Osteocyte (in vitro differentiated cells): ENCODE measurements at regions not wholly inside any gene's neighbourhood (a gene's known extent, or its start where the extent isn't known, plus 50 kb on each side); places are given as distances from the start of the nearest gene placed in this dataset.

Experiments
- DNase-seq: peaks from one replicate; pipeline ENCODE4 v3.0.0; 2021; ENCODE audit warnings: mixed read lengths; ENCODE audit not compliant: unreplicated experiment; ENCODE audit errors: extremely low spot score
- H3K27ac Mint-ChIP-seq: one replicate; pipeline ENCODE4 v1.8.0; 2021; ENCODE audit warnings: mild to moderate bottlenecking, mixed read lengths; ENCODE audit not compliant: unreplicated experiment
- H3K27me3 Mint-ChIP-seq: one replicate; pipeline ENCODE4 v1.8.0; 2021; ENCODE audit warnings: mixed read lengths; ENCODE audit not compliant: unreplicated experiment
- H3K36me3 Mint-ChIP-seq: one replicate; pipeline ENCODE4 v1.8.0; 2021; ENCODE audit warnings: mixed read lengths; ENCODE audit not compliant: unreplicated experiment
- H3K4me1 Mint-ChIP-seq: one replicate; pipeline ENCODE4 v1.8.0; 2021; ENCODE audit warnings: mixed read lengths; ENCODE audit not compliant: unreplicated experiment
- H3K4me3 Mint-ChIP-seq: one replicate; pipeline ENCODE4 v1.8.0; 2021; ENCODE audit warnings: mild to moderate bottlenecking, moderate library complexity, mixed read lengths; ENCODE audit not compliant: unreplicated experiment
- H3K9me3 Mint-ChIP-seq: one replicate; pipeline ENCODE4 v1.8.0; 2021; ENCODE audit warnings: mixed read lengths; ENCODE audit not compliant: unreplicated experiment
- CTCF ChIP-seq: fragments of 200-600 bp; sonication (generic); IDR thresholded peaks from 2 replicates; pipeline ENCODE4 v1.5.0; 2021; ENCODE audit warnings: antibody characterized with exemption, mild to moderate bottlenecking, moderate library complexity

DNA sequence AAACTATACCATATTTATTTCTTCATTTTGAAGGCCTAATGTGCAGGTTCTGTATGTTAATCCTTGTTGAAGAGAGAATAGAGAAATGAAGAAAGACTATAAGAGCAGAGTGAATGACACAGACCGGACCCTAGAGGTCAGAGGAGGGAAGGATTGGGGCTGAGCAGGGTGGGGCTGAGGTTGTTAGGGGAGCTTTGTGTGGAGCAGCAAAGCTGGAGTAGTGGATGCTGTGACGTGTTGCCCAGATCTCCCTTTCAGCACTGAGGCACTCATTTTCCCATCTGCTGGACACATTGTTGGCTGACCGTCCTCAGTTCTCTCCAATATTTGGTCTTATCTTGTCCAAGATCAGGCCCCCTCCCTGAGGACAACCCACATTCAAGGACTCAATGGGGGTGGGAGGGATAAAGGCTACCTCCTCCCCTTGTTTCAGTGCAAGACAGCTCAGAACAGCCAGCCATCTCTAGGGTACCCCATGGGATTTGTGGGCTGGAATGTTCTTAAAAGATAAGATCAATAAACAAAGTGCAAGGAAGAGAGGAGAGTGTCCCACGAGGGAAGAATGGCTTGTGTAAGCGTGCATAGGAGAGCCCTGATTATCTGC is 143.6 kb downstream of the TDRD15 start:
- H3K36me3 Mint-ChIP-seq = no peaks in the 10 kb centered on the region
- no peak for TF ChIP-seq CTCF
- DNase-seq = no peak
- peaks cover 3% of the 10 kb centered on the region for H3K27me3 Mint-ChIP-seq
- H3K4me3 Mint-ChIP-seq = no peak overlapping the region
- H3K4me1 Mint-ChIP-seq = peaks cover 8% of the 10 kb centered on the region
- no peaks in the 10 kb centered on the region for H3K9me3 Mint-ChIP-seq
- H3K27ac Mint-ChIP-seq = no peak overlapping the region

- H3K4me3 Mint-ChIP-seq = no peak overlapping the region
- H3K27me3 Mint-ChIP-seq = peaks cover 3% of the 10 kb centered on the region
- H3K9me3 Mint-ChIP-seq = no peaks in the 10 kb centered on the region
- H3K36me3 Mint-ChIP-seq = no peaks in the 10 kb centered on the region
- no peak for TF ChIP-seq CTCF
- DNase-seq = no peak
- peaks cover 8% of the 10 kb centered on the region for H3K4me1 Mint-ChIP-seq
- H3K27ac Mint-ChIP-seq = no peak overlapping the region
These were observed 144.6 kb downstream of the TDRD15 start for GRCh38 chr2:21268197-21268877.

DNA sequence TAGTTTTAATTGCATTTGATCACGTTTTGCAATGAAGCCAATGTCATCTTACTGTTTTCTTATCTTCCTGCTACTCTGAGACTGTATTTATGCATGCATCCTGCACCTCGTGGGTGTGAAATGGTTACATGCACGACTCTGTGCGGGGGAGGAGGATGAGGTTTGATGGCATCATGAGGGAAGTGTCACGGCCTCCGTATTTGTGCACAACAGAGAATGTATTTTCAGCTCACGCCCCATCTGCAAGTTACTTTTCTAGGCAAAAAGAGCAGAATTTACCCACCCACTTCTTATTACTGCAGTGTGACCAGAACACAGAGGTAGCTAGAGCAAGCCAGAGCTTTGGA is 145.1 kb downstream of the TDRD15 start:
- Mint-ChIP-seq H3K9me3 (no peaks in the 10 kb centered on the region), H3K27ac (no peak overlapping the region), H3K4me3 (no peak overlapping the region), H3K27me3 (peaks cover 3% of the 10 kb centered on the region), H3K4me1 (peaks cover 8% of the 10 kb centered on the region), H3K36me3 (no peaks in the 10 kb centered on the region)
- no peak for DNase-seq
- no peak for TF ChIP-seq CTCF

GRCh38 chr2:21269382-21269781 is 145.6 kb downstream of the TDRD15 start:
- H3K27ac Mint-ChIP-seq = no peak overlapping the region
- H3K36me3 Mint-ChIP-seq = no peaks in the 10 kb centered on the region
- H3K4me1 Mint-ChIP-seq = peaks cover 8% of the 10 kb centered on the region
- DNase-seq = no peak
- H3K27me3 Mint-ChIP-seq = peaks cover 7% of the 10 kb centered on the region
- H3K9me3 Mint-ChIP-seq = no peaks in the 10 kb centered on the region
- no peak overlapping the region for H3K4me3 Mint-ChIP-seq
- no peak for TF ChIP-seq CTCF

DNA sequence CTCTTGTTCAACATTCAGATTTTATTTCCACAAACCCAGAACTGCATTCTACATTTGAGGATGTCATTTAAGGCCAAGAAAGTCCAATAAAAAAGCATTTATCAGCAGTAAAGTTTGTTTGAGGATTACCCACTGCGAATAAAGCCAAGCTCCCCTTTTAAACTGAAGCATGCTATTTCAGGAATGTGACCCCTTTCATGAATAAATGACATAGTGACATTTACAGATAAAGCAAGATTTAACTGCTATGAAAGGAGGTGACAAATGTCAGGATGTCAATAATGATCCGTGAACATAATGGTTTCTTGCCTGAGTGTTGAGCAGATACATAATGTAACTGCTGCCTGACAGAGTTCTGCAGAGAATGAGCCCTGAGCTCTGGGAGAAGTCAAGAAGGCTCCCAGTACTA is 146.3 kb downstream of the TDRD15 start:
- Mint-ChIP-seq H3K9me3 (no peaks in the 10 kb centered on the region), H3K27ac (no peak overlapping the region)

More for the DNA sequence above, 146.3 kb downstream of the TDRD15 start:
- no peak for DNase-seq
- peaks cover 8% of the 10 kb centered on the region for H3K4me1 Mint-ChIP-seq
- peaks cover 7% of the 10 kb centered on the region for H3K27me3 Mint-ChIP-seq
- no peaks in the 10 kb centered on the region for H3K36me3 Mint-ChIP-seq
- H3K4me3 Mint-ChIP-seq = no peak overlapping the region
- no peak for TF ChIP-seq CTCF
